ENCODE measurements at regions not wholly inside any gene's neighbourhood (a gene's known extent, or its start where the extent isn't known, plus 50 kb on each side); places are given as distances from the start of the nearest gene placed in this dataset.

GRCh38 chr20:24149175-24149574, 160.6 kb upstream of the GGTLC1 start:
- Histone ChIP-seq H3K9me3 (replicated peaks in 1 of 2; ENCODE audit: control insufficient read depth in 1 of 2, insufficient read depth in 1 of 2, low read length in 2 of 2) (peaks cover 0 to 3% of the 10 kb centered on the region in 2 donors), H3K27ac (ENCODE audit: low read depth in 1 of 2, low read length in 2 of 2) (no peak overlapping the region), H3K9ac (ENCODE audit: insufficient read depth, low read length, poor library complexity, severe bottlenecking) (no peak overlapping the region), H3K27me3 (ENCODE audit: control insufficient read depth in 2 of 2, insufficient read depth in 2 of 2, low read length in 2 of 2) (no peaks in the 10 kb centered on the region), H4K20me1 (ENCODE audit: insufficient read depth, low read length) (no peaks in the 10 kb centered on the region), H2AFZ (ENCODE audit: insufficient read depth, low read depth, low read length, poor library complexity, severe bottlenecking) (no peak overlapping the region), H3K4me1 (ENCODE audit: control insufficient read depth in 1 of 2, insufficient read depth in 2 of 2, low read length in 2 of 2) (peaks cover 9 to 12% of the 10 kb centered on the region in 2 donors), H3K79me2 (ENCODE audit: insufficient read depth, low read length) (no peaks in the 10 kb centered on the region), H3K36me3 (replicated peaks in 1 of 2; ENCODE audit: control insufficient read depth in 1 of 2, insufficient read depth in 2 of 2, low read length in 2 of 2) (no peaks in the 10 kb centered on the region), H3K4me2 (replicated peaks; ENCODE audit: extremely low read depth, low read length, poor library complexity, severe bottlenecking) (no peak overlapping the region), H3K4me3 (replicated peaks in 1 of 3; ENCODE audit: low read depth in 2 of 3, low read length in 3 of 3) (no peak overlapping the region)
- DNase-seq = no peak
- H3K27me3 Mint-ChIP-seq (ENCODE audit: low read depth in 3 of 3) = peaks cover 0 to 3% (median 2%) of the 10 kb centered on the region in 3 donors
- TF ChIP-seq, protein P1, sequence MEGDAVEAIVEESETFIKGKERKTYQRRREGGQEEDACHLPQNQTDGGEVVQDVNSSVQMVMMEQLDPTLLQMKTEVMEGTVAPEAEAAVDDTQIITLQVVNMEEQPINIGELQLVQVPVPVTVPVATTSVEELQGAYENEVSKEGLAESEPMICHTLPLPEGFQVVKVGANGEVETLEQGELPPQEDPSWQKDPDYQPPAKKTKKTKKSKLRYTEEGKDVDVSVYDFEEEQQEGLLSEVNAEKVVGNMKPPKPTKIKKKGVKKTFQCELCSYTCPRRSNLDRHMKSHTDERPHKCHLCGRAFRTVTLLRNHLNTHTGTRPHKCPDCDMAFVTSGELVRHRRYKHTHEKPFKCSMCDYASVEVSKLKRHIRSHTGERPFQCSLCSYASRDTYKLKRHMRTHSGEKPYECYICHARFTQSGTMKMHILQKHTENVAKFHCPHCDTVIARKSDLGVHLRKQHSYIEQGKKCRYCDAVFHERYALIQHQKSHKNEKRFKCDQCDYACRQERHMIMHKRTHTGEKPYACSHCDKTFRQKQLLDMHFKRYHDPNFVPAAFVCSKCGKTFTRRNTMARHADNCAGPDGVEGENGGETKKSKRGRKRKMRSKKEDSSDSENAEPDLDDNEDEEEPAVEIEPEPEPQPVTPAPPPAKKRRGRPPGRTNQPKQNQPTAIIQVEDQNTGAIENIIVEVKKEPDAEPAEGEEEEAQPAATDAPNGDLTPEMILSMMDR (IDR thresholded peaks at IDR 0.05) = no peak
- H3K9me3 Mint-ChIP-seq = peaks cover 0 to 6% (median 2%) of the 10 kb centered on the region in 7 donors
- H3K4me1 Mint-ChIP-seq = peaks cover 18% of the 10 kb centered on the region
- 100% methylated on average over 1 of the region's 1 CpG for WGBS (ENCODE audit: insufficient coverage)
- H3K27ac Mint-ChIP-seq = peak overlapping the region in 1 of 7 donors; percentile 0
- no peak overlapping the region for H3K4me3 Mint-ChIP-seq
- intact Hi-C loops (cut with micrococcal nuclease) = no loop called here
- no peaks in the 10 kb centered on the region for H3K36me3 Mint-ChIP-seq

- H3K36me3 Mint-ChIP-seq = no peaks in the 10 kb centered on the region
Observed at GRCh38 chr20:24148372-24148771, 159.8 kb upstream of the GGTLC1 start.

More at GRCh38 chr20:24148372-24148771, 159.8 kb upstream of the GGTLC1 start:
- peaks cover 0 to 6% (median 2%) of the 10 kb centered on the region in 7 donors for H3K9me3 Mint-ChIP-seq
- H3K4me3 Mint-ChIP-seq = no peak overlapping the region
- H4K20me1 ChIP-seq (ENCODE audit: insufficient read depth, low read length) = no peaks in the 10 kb centered on the region
- H3K9ac ChIP-seq (ENCODE audit: insufficient read depth, low read length, poor library complexity, severe bottlenecking) = no peak overlapping the region
- H3K4me2 ChIP-seq (replicated peaks; ENCODE audit: extremely low read depth, low read length, poor library complexity, severe bottlenecking) = no peak overlapping the region
- no peak overlapping the region for H2AFZ ChIP-seq (ENCODE audit: insufficient read depth, low read depth, low read length, poor library complexity, severe bottlenecking)
- H3K4me3 ChIP-seq (replicated peaks in 1 of 3; ENCODE audit: low read depth in 2 of 3, low read length in 3 of 3) = no peak overlapping the region
- peak; percentile 23 to 68 (median 34) for DNase-seq
- H3K27ac ChIP-seq (ENCODE audit: low read depth in 1 of 2, low read length in 2 of 2) = no peak overlapping the region
- no peaks in the 10 kb centered on the region for H3K36me3 ChIP-seq (replicated peaks in 1 of 2; ENCODE audit: control insufficient read depth in 1 of 2, insufficient read depth in 2 of 2, low read length in 2 of 2)
- H3K4me1 ChIP-seq (ENCODE audit: control insufficient read depth in 1 of 2, insufficient read depth in 2 of 2, low read length in 2 of 2) = peaks cover 9 to 12% of the 10 kb centered on the region in 2 donors
- TF ChIP-seq, protein P1 (IDR thresholded peaks at IDR 0.05) = no peak
- intact Hi-C loops (cut with micrococcal nuclease) = no loop called here
- peaks cover 0 to 3% (median 2%) of the 10 kb centered on the region in 3 donors for H3K27me3 Mint-ChIP-seq (ENCODE audit: low read depth in 3 of 3)
- H3K9me3 ChIP-seq (replicated peaks in 1 of 2; ENCODE audit: control insufficient read depth in 1 of 2, insufficient read depth in 1 of 2, low read length in 2 of 2) = peaks cover 0 to 3% of the 10 kb centered on the region in 2 donors
- no peaks in the 10 kb centered on the region for H3K79me2 ChIP-seq (ENCODE audit: insufficient read depth, low read length)
- H3K27me3 ChIP-seq (ENCODE audit: control insufficient read depth in 2 of 2, insufficient read depth in 2 of 2, low read length in 2 of 2) = no peaks in the 10 kb centered on the region
- 0% methylated on average over 4 of the region's 7 CpGs for WGBS (ENCODE audit: insufficient coverage)
- peak overlapping the region in 2 of 7 donors; percentile 0 to 2 for H3K27ac Mint-ChIP-seq
- H3K4me1 Mint-ChIP-seq = peaks cover 18% of the 10 kb centered on the region

All from CD14-positive monocyte (primary cell).